WTC11 (cell line): ENCODE measurements at regions not wholly inside any gene's neighbourhood (a gene's known extent, or its start where the extent isn't known, plus 50 kb on each side); places are given as distances from the start of the nearest gene placed in this dataset.

Experiments
- ATF3 ChIP-seq: sonication (generic); formaldehyde crosslinking; conservative IDR thresholded peaks from 2 replicates; pipeline ENCODE4 v1.8.1; 2022; ENCODE audit warnings: mild to moderate bottlenecking, missing genetic modification reagents
- CBFB ChIP-seq: sonication (generic); formaldehyde crosslinking; IDR thresholded peaks from 2 replicates; pipeline ENCODE4 v1.8.1; 2022; ENCODE audit warnings: mild to moderate bottlenecking, low read depth, missing genetic modification reagents
- CREM ChIP-seq: sonication (generic); formaldehyde crosslinking; IDR thresholded peaks from 2 replicates; pipeline ENCODE4 v1.8.1; 2022; ENCODE audit warnings: mild to moderate bottlenecking, missing genetic modification reagents, moderate library complexity
- ELF4 ChIP-seq: sonication (generic); formaldehyde crosslinking; IDR thresholded peaks from 2 replicates; pipeline ENCODE4 v1.8.1; 2022; ENCODE audit warnings: low read depth, mild to moderate bottlenecking, moderate library complexity, missing genetic modification reagents
- EMX1 ChIP-seq: fragments of 250-450 bp; sonication (Bioruptor Pico); IDR thresholded peaks from 2 replicates; pipeline ENCODE4 v1.8.0; 2021; ENCODE audit warnings: mild to moderate bottlenecking
- FOXJ3 ChIP-seq: sonication (generic); formaldehyde crosslinking; IDR thresholded peaks from 2 replicates; pipeline ENCODE4 v1.9.0; 2021; ENCODE audit warnings: missing genetic modification reagents, mild to moderate bottlenecking, borderline replicate concordance
- MAX ChIP-seq: sonication (generic); formaldehyde crosslinking; IDR thresholded peaks from 2 replicates; pipeline ENCODE4 v1.8.0; 2022; ENCODE audit warnings: mild to moderate bottlenecking, missing genetic modification reagents
- NR3C1 ChIP-seq: sonication (generic); formaldehyde crosslinking; conservative IDR thresholded peaks from 2 replicates; pipeline ENCODE4 v1.8.1; 2023; ENCODE audit warnings: low read depth, mild to moderate bottlenecking, missing genetic modification reagents
- ZNF263 ChIP-seq: sonication (generic); formaldehyde crosslinking; IDR thresholded peaks from 2 replicates; pipeline ENCODE4 v1.8.1; 2022; ENCODE audit warnings: low read depth, mild to moderate bottlenecking, moderate library complexity, missing genetic modification reagents
- TF ChIP-seq, protein P1 (sequence below): fragments of 200-600 bp; IDR thresholded peaks from 2 replicates; pipeline ENCODE4 v1.8.0; 2022; ENCODE audit warnings: antibody characterized with exemption
- TF ChIP-seq, protein P2 (sequence below): sonication (generic); formaldehyde crosslinking; IDR thresholded peaks from 2 replicates; pipeline ENCODE4 v1.8.0; 2022; ENCODE audit warnings: mild to moderate bottlenecking, missing genetic modification reagents
- TF ChIP-seq, protein P3 (sequence below): sonication (generic); formaldehyde crosslinking; IDR thresholded peaks from 2 replicates; pipeline ENCODE4 v1.8.1; 2023; ENCODE audit warnings: mild to moderate bottlenecking, moderate library complexity, missing genetic modification reagents

DNA sequence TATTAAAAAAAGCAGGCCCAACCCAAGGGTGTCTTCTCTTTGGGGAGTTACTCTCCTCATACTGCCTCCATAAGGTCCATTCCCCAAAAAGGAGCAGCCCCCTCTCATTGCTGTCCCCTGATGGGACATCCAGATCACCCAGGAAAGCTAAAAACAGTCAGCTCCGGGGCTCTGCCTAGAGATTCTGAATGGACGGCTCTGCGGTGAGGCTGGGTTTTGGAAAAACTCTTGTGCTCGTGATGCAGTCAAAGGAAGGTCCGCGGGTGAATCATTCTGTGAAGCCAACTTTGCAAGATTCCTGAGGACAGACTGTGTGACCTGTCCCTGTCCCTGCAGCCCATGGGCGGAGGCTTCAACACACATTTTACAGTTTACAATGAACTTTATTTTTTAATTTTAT, 351.5 kb downstream of the TYW1 start:
- TF ChIP-seq, protein P1, sequence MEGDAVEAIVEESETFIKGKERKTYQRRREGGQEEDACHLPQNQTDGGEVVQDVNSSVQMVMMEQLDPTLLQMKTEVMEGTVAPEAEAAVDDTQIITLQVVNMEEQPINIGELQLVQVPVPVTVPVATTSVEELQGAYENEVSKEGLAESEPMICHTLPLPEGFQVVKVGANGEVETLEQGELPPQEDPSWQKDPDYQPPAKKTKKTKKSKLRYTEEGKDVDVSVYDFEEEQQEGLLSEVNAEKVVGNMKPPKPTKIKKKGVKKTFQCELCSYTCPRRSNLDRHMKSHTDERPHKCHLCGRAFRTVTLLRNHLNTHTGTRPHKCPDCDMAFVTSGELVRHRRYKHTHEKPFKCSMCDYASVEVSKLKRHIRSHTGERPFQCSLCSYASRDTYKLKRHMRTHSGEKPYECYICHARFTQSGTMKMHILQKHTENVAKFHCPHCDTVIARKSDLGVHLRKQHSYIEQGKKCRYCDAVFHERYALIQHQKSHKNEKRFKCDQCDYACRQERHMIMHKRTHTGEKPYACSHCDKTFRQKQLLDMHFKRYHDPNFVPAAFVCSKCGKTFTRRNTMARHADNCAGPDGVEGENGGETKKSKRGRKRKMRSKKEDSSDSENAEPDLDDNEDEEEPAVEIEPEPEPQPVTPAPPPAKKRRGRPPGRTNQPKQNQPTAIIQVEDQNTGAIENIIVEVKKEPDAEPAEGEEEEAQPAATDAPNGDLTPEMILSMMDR = no peak
- TF ChIP-seq, protein P2, sequence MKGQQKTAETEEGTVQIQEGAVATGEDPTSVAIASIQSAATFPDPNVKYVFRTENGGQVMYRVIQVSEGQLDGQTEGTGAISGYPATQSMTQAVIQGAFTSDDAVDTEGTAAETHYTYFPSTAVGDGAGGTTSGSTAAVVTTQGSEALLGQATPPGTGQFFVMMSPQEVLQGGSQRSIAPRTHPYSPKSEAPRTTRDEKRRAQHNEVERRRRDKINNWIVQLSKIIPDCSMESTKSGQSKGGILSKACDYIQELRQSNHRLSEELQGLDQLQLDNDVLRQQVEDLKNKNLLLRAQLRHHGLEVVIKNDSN (CRISPR knock-in tag) = no peak
- TF ChIP-seq, protein P3, sequence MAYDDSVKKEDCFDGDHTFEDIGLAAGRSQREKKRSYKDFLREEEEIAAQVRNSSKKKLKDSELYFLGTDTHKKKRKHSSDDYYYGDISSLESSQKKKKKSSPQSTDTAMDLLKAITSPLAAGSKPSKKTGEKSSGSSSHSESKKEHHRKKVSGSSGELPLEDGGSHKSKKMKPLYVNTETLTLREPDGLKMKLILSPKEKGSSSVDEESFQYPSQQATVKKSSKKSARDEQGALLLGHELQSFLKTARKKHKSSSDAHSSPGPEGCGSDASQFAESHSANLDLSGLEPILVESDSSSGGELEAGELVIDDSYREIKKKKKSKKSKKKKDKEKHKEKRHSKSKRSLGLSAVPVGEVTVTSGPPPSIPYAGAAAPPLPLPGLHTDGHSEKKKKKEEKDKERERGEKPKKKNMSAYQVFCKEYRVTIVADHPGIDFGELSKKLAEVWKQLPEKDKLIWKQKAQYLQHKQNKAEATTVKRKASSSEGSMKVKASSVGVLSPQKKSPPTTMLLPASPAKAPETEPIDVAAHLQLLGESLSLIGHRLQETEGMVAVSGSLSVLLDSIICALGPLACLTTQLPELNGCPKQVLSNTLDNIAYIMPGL (CRISPR knock-in tag) = no peak
- no peak for TF ChIP-seq ATF3
- no peak for TF ChIP-seq MAX (CRISPR knock-in tag)
- TF ChIP-seq ZNF263 = no peak
- no peak for TF ChIP-seq FOXJ3 (CRISPR knock-in tag)
- no peak for TF ChIP-seq CBFB (CRISPR knock-in tag)
- no peak for TF ChIP-seq EMX1 (CRISPR knock-in tag)
- TF ChIP-seq CREM (CRISPR knock-in tag) = no peak
- TF ChIP-seq ELF4 (CRISPR knock-in tag) = no peak
- TF ChIP-seq NR3C1 (CRISPR knock-in tag) = no peak
